Activated CD4-positive, alpha-beta memory T cell treated with anti-CD3 and anti-CD28 coated beads for 36 hours (primary cell): ENCODE measurements at regions not wholly inside any gene's neighbourhood (a gene's known extent, or its start where the extent isn't known, plus 50 kb on each side); places are given as distances from the start of the nearest gene placed in this dataset.
"Not testable (repeated sequence)": the region's sequence is repeated elsewhere in the genome, so short reads cannot be mapped to it uniquely, and the experiment has no call there.

Experiments
- CTCF ChIA-PET: fragments of 350-600 bp; sonication (Branson Sonifier 250); formaldehyde crosslinking; loops from one replicate; lab custom pipeline; 2021; ENCODE audit warnings: antibody characterized with exemption, inconsistent platforms; lab: Charles Lee
- POLR2A ChIA-PET: fragments of 350-600 bp; sonication (Branson Sonifier 250); formaldehyde crosslinking; loops from one replicate; lab custom pipeline; 2021; ENCODE audit warnings: antibody characterized with exemption; lab: Charles Lee
- DNase-seq: peaks from one replicate; pipeline ENCODE4 v3.0.0-alpha.2; 2020
- H3K27ac Mint-ChIP-seq: one replicate; pipeline ENCODE4 v1.8.0; 2021; ENCODE audit warnings: mixed read lengths
- H3K27me3 Mint-ChIP-seq: one replicate; pipeline ENCODE4 v1.8.0; 2021; ENCODE audit warnings: mixed read lengths
- H3K36me3 Mint-ChIP-seq: one replicate; pipeline ENCODE4 v1.8.0; 2021; ENCODE audit warnings: mixed read lengths
- H3K4me1 Mint-ChIP-seq: one replicate; pipeline ENCODE4 v1.8.0; 2021; ENCODE audit warnings: low read depth, mixed read lengths
- H3K4me3 Mint-ChIP-seq: one replicate; pipeline ENCODE4 v1.8.0; 2021; ENCODE audit warnings: mild to moderate bottlenecking, mixed read lengths
- H3K9me3 Mint-ChIP-seq: one replicate; pipeline ENCODE4 v1.8.0; 2021; ENCODE audit warnings: mixed read lengths
- intact Hi-C: fragments of 100-400 bp; cut with micrococcal nuclease; formaldehyde crosslinking; loops from one replicate; pipeline ENCODE4 v1.15.1; 2023

DNA sequence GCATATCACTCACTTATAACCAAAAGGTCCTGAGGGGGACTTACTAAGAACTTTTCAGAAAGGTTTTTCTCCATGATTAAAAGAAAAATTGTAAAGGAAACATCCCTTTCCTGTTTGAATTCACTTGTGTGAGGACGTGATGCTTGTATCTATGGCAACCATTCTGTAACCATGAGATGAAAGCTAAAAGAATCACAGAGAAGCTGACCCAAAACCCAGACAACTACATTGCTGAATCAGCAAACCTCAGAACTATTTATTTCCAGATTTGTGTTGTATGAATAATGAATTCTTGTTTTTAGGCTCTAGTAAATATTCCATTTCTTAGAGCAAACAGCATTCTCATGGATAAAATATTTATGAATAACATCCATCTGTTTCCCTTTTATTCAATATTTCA is 91.2 kb downstream of the RCHY1 start:
- peaks cover 4% of the 10 kb centered on the region for H3K9me3 Mint-ChIP-seq
- no peak overlapping the region for H3K4me3 Mint-ChIP-seq
- H3K36me3 Mint-ChIP-seq: no peaks in the 10 kb centered on the region
- no peaks in the 10 kb centered on the region for H3K27me3 Mint-ChIP-seq
- intact Hi-C loops: no loop called here
- DNase-seq: no peak
- no peak overlapping the region for H3K27ac Mint-ChIP-seq
- no peaks in the 10 kb centered on the region for H3K4me1 Mint-ChIP-seq
- POLR2A ChIA-PET: no interaction called here
- CTCF ChIA-PET: no interaction called here

DNA sequence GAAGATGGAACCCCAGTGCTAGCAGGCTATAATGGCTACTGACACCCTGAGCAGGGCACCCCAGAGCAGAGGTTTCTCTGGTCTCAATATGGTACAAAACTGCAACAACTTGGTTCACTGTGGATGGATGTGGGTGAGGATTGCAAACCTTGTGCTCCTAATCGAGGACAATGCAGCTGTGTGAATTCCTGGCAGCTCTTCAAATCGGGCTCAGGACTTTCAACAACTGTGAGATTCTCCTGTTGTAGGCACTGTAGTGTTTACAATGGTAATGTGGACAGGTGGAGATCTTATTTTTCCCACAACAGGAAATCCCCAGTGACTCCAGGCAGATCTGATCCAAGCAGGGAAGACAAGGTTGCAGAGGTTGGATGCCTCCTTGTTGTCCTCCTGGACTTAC is 101.5 kb downstream of the RCHY1 start:
- POLR2A ChIA-PET: no interaction called here
- peaks cover 3% of the 10 kb centered on the region for H3K9me3 Mint-ChIP-seq

DNA sequence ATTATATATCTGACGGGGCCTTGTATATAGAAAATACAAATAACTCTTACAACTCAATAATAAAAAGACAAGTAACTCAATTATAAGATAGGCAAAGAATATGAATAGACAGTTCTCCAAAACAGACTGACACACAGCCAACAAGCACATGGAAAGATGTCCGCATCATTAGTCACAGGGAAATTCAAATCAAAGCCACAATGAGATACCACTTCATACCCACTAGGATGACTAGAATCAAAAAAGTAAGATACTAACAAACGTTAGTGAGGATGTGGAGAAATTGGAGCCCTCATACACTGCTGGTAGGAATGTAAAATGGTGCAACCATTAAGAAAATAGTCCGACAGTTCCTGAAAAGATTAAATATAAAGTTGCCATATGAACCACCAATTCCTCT is 115.7 kb downstream of the RCHY1 start:
- H3K4me3 Mint-ChIP-seq: no peak overlapping the region
- CTCF ChIA-PET: no interaction called here
- H3K9me3 Mint-ChIP-seq: no peaks in the 10 kb centered on the region
- H3K27me3 Mint-ChIP-seq: no peaks in the 10 kb centered on the region
- no peak for DNase-seq
- intact Hi-C loops: no loop called here
- no peak overlapping the region for H3K27ac Mint-ChIP-seq
- no peaks in the 10 kb centered on the region for H3K36me3 Mint-ChIP-seq
- POLR2A ChIA-PET: no interaction called here
- H3K4me1 Mint-ChIP-seq: no peaks in the 10 kb centered on the region

More for the DNA sequence above, 101.5 kb downstream of the RCHY1 start:
- Mint-ChIP-seq H3K4me3 (no peak overlapping the region), H3K4me1 (no peaks in the 10 kb centered on the region), H3K27ac (no peak overlapping the region), H3K36me3 (no peaks in the 10 kb centered on the region), H3K27me3 (peaks cover 1% of the 10 kb centered on the region)
- DNase-seq: no peak
- CTCF ChIA-PET: no interaction called here
- intact Hi-C loops: no loop called here

DNA sequence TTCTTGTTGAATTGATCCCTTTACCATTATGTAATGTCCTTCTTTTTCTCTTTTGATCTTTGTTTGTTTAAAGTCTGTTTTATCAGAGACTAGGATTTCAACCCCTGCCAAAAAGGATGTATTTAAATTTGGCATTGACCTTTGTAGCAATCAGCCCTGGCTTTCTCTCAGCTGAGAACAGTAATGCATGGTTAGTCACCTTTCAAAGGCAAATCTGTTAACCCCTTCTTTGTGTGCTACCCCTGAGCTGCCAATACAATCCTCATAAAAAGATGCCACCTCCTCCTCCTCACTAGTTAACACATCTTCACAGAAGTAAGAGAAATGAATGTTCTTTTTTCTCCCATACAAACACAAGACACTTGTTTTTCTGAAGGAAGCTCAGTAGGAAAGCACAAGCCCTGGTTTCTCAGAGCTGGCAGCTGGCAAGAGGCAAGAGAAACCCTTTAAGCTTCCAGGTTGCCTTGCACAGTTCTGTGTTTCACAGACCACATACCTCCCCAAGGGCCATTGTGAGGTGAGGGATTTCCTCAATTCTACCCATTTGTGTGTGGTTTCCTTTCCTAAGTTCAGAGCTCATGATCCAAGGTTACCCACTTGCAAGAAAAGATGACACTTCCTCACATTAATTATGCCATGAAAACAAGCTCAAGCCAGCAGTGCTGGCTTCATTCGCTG is 122.6 kb downstream of the RCHY1 start:
- no peak overlapping the region for H3K27ac Mint-ChIP-seq
- H3K27me3 Mint-ChIP-seq: peaks cover 3% of the 10 kb centered on the region
- ChIA-PET CTCF (no interaction called here), POLR2A (no interaction called here)
- DNase-seq: no peak
- intact Hi-C loops: no loop called here
- H3K36me3 Mint-ChIP-seq: no peaks in the 10 kb centered on the region
- no peak overlapping the region for H3K4me3 Mint-ChIP-seq
- H3K9me3 Mint-ChIP-seq: no peaks in the 10 kb centered on the region
- H3K4me1 Mint-ChIP-seq: no peaks in the 10 kb centered on the region

DNA sequence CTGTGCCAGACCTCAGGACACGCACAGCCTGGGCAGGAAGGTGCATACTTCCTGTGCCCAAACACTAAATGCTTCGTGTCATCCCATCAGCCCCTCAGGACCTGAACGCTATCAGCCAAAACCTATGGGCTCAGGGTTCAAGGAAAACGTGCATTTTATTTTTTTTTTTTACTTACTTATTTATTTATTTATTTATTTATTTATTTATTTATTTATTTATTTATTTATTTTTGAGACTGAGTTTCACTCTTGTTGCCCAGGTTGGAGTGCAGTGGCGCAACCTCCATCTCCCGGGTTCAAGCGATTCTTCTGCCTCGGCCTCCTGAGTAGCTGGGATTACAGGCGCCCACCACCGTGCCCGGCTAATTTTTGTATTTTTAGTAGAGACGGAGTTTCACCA is 127.8 kb downstream of the RCHY1 start:
- CTCF ChIA-PET, DNase-seq, H3K27ac Mint-ChIP-seq, POLR2A ChIA-PET, intact Hi-C loops, H3K9me3 Mint-ChIP-seq, H3K4me1 Mint-ChIP-seq, H3K36me3 Mint-ChIP-seq, H3K27me3 Mint-ChIP-seq, H3K4me3 Mint-ChIP-seq: not testable (repeated sequence)

DNA sequence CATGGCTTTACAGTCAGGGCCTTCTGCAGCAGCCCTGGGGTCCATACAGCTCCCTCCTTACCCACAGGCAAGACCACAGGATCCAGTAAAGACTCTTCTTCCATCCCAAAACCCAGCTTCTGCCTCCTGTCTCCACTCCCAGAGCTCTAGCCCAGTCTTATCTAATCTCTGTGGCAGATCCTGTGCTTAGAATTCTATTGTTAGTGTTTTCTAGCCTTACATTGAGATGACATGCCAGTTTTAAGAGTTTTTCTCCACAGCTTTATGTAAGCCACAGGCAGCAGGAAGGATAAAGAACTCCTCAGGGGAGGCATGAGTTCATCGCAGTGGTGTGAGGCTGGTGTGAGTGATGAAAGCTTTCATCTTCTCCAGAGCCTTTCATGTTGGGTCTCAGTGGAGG is 129.1 kb downstream of the RCHY1 start:
- H3K36me3 Mint-ChIP-seq: no peaks in the 10 kb centered on the region
- POLR2A ChIA-PET: no interaction called here
- CTCF ChIA-PET: no interaction called here
- DNase-seq: no peak
- no peak overlapping the region for H3K4me3 Mint-ChIP-seq
- peaks cover 8% of the 10 kb centered on the region for H3K9me3 Mint-ChIP-seq
- intact Hi-C loops: no loop called here
- H3K4me1 Mint-ChIP-seq: no peaks in the 10 kb centered on the region
- H3K27me3 Mint-ChIP-seq: no peaks in the 10 kb centered on the region
- H3K27ac Mint-ChIP-seq: no peak overlapping the region

DNA sequence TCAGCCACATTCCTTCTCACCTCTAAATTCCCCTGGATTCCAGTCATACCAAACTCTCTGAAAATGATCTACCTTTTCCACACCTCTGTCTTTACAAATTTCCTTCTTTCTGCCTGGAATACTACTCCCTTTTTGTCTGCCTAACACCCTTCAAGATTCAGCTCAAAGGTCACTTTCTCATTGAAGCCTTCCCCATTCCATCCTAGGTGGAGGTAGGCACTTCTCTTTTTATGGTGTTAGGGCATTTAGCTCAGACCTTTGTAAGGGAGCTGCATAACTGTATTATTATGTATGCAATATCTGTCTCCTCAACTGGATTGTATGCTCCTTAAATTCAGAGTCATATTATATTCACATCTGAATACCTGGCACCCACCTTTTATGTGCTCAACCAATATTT is 137.7 kb downstream of the RCHY1 start:
- no peak overlapping the region for H3K27ac Mint-ChIP-seq
- no peak overlapping the region for H3K4me3 Mint-ChIP-seq
- H3K36me3 Mint-ChIP-seq: no peaks in the 10 kb centered on the region
- intact Hi-C loops: no loop called here
- H3K27me3 Mint-ChIP-seq: no peaks in the 10 kb centered on the region
- H3K9me3 Mint-ChIP-seq: no peaks in the 10 kb centered on the region
- DNase-seq: no peak
- CTCF ChIA-PET: no interaction called here
- POLR2A ChIA-PET: no interaction called here
- no peaks in the 10 kb centered on the region for H3K4me1 Mint-ChIP-seq

DNA sequence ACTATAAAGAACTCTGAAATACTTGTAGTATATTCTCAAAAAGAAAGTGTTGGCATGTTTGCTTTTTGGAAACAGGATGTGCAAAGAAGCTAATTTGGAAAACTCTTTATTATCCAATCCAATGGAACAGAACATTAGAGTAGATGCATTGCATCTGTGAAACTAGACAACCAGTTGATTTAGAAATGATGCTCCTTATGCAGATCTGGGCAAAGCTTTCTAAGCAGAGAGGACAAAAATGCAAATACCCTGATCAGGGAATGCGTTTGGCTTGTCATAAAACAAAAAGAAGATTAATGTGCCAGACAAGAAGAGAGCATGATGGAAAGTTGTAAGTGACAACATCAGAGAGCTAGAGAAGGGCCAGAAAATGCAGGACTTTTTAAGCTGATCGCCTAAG is 142.3 kb downstream of the RCHY1 start:
- Mint-ChIP-seq H3K4me3 (no peak overlapping the region), H3K27me3 (no peaks in the 10 kb centered on the region), H3K4me1 (no peaks in the 10 kb centered on the region), H3K27ac (no peak overlapping the region), H3K36me3 (no peaks in the 10 kb centered on the region), H3K9me3 (no peaks in the 10 kb centered on the region)
- intact Hi-C loops: no loop called here
- POLR2A ChIA-PET: no interaction called here
- DNase-seq: no peak
- CTCF ChIA-PET: no interaction called here

DNA sequence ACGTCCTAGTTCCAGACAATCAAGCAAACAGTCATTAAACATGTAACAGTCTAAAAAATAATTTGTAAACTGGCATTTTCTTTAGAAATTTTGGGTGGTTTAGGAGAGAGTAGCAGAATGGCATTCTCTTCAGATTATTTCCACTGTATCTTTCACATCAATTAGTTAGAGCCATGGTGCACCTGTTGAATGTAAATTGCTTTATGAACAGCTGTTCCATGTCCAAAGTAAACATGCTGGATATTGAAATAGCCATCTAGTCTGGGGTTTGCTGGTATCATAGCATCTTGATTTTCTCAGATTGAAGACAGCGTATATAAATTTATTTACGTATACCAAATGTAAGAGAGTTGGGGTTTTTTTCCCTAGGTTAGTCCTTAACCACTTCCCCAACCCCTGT is 143.6 kb downstream of the RCHY1 start:
- no peaks in the 10 kb centered on the region for H3K36me3 Mint-ChIP-seq
- H3K27ac Mint-ChIP-seq: no peak overlapping the region
- H3K9me3 Mint-ChIP-seq: no peaks in the 10 kb centered on the region
- intact Hi-C loops: no loop called here
- ChIA-PET POLR2A (no interaction called here), CTCF (no interaction called here)
- H3K4me1 Mint-ChIP-seq: no peaks in the 10 kb centered on the region
- H3K27me3 Mint-ChIP-seq: no peaks in the 10 kb centered on the region
- no peak overlapping the region for H3K4me3 Mint-ChIP-seq
- no peak for DNase-seq

DNA sequence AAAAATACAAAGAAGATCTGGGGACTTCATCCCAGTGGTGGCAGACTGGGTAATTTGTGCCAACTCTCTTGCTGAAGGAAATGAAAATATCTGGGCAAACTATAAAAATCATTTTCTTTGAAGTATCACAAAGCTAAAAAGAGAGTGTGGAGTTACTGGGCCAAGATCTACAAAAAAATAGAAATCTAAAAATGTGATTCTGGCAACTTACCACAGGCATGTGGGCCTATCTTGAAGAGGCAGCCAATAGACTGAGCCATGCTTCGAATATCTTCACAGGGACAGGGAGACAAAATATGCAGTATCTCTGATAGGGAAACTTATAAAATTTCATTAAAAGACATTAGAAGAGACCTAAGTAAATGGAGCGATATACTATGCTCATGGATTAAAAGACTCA is 168.8 kb downstream of the RCHY1 start:
- peaks cover 2% of the 10 kb centered on the region for H3K9me3 Mint-ChIP-seq
- H3K27ac Mint-ChIP-seq: no peak overlapping the region
- ChIA-PET CTCF (no interaction called here), POLR2A (no interaction called here)
- no peaks in the 10 kb centered on the region for H3K27me3 Mint-ChIP-seq
- H3K36me3 Mint-ChIP-seq: no peaks in the 10 kb centered on the region
- DNase-seq: no peak
- no peak overlapping the region for H3K4me3 Mint-ChIP-seq
- no peaks in the 10 kb centered on the region for H3K4me1 Mint-ChIP-seq
- intact Hi-C loops: no loop called here

DNA sequence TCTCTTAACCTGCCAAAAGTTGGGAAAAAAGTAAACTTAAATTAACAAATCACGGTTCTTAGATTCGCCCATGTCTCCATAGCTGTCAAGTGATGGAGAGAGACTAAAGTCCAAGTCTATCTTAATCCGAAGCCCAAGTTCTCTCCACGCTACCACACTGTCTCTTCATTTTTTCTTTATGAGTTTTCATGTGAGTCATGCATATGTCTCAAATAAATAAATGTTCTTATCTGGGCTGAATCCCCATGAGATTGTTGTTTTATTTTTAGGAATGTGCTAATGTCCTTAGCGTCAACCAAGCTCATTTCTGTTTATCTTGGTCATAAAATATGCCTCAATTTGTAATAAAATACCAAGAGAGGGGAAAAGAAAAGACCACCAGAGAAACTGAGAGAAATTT is 169.3 kb downstream of the RCHY1 start:
- POLR2A ChIA-PET: no interaction called here
- H3K4me3 Mint-ChIP-seq: no peak overlapping the region
- intact Hi-C loops: no loop called here

DNA sequence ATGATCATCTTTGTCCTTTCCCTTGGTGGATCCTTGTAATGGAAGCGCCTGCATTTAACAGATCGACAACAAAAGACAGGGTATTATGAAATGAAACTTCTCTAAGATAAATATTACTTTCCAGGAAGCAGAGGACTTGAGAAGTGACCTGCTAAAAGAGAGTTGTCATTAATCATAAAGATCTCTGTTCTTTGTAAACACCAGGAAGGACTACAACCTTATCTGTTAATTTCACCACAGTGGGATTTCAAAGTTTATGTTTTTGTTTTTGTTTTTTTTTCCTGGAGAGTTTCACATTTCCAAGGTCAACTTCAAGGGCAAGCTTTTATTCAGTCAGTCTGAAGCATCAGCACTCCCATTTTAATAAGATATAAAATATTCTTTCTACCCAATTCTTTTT is 170.9 kb downstream of the RCHY1 start:
- no peak for DNase-seq
- intact Hi-C loops: no loop called here
- no peaks in the 10 kb centered on the region for H3K4me1 Mint-ChIP-seq
- H3K27ac Mint-ChIP-seq: no peak overlapping the region
- ChIA-PET POLR2A (no interaction called here), CTCF (no interaction called here)
- no peaks in the 10 kb centered on the region for H3K9me3 Mint-ChIP-seq
- H3K27me3 Mint-ChIP-seq: no peaks in the 10 kb centered on the region
- H3K4me3 Mint-ChIP-seq: no peak overlapping the region
- H3K36me3 Mint-ChIP-seq: no peaks in the 10 kb centered on the region

More for the DNA sequence above, 169.3 kb downstream of the RCHY1 start:
- no peaks in the 10 kb centered on the region for H3K36me3 Mint-ChIP-seq
- peaks cover 1% of the 10 kb centered on the region for H3K9me3 Mint-ChIP-seq
- CTCF ChIA-PET: no interaction called here
- no peaks in the 10 kb centered on the region for H3K27me3 Mint-ChIP-seq
- no peak for DNase-seq
- no peak overlapping the region for H3K27ac Mint-ChIP-seq
- no peaks in the 10 kb centered on the region for H3K4me1 Mint-ChIP-seq

DNA sequence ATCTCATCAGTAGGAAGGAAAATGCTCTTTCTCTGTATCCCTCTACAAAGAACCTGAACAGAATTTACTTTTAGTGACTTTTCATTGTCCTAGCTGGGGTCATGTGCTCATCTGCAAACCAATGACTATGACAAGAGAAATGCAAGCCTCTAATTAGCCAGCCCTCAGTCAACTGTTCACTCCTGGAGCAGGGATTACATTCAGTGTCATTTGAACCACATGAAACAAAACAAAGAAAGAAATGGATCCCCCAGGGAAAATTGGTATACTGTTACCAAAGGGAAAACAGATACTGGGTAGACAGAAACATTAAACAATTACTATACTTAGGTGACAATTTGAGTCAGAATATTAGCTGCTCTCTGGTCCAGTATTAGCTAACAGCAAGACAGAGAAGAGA is 173.6 kb downstream of the RCHY1 start:
- H3K4me1 Mint-ChIP-seq: no peaks in the 10 kb centered on the region
- DNase-seq: no peak
- ChIA-PET CTCF (no interaction called here), POLR2A (no interaction called here)
- H3K27me3 Mint-ChIP-seq: no peaks in the 10 kb centered on the region
- H3K4me3 Mint-ChIP-seq: no peak overlapping the region
- intact Hi-C loops: no loop called here
- no peak overlapping the region for H3K27ac Mint-ChIP-seq
- H3K36me3 Mint-ChIP-seq: no peaks in the 10 kb centered on the region
- H3K9me3 Mint-ChIP-seq: peaks cover 12% of the 10 kb centered on the region
